GM21423 (cell line): ENCODE measurements at regions not wholly inside any gene's neighbourhood (a gene's known extent, or its start where the extent isn't known, plus 50 kb on each side); places are given as distances from the start of the nearest gene placed in this dataset.

Experiments used
- ATAC-seq: cut with Tn5 transposase; IDR thresholded peaks from one replicate; pipeline ENCODE4 v1.9.1; 2021; ENCODE audit warnings: mild to moderate bottlenecking, moderate library complexity; ENCODE audit not compliant: unreplicated experiment

DNA sequence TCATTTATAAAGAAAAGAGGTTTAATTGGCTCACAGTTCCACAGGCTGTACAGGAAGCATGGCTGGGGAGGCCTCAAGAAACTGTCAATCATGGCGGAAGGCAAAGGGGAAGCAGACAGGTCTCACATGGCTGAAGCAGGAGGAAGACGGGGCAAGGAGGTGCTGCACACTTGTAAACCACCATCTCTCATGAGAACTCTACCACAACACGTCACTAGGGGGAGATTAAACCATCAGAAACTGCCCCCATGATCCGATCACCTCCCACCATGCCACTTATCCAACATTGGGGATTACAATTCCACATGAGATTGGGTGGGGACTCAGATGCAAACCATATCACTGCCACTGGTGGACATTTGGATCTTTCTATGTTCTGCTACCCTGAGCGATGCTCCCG, 351.4 kb downstream of the NPHP4 start:
- ATAC-seq: no peak

DNA sequence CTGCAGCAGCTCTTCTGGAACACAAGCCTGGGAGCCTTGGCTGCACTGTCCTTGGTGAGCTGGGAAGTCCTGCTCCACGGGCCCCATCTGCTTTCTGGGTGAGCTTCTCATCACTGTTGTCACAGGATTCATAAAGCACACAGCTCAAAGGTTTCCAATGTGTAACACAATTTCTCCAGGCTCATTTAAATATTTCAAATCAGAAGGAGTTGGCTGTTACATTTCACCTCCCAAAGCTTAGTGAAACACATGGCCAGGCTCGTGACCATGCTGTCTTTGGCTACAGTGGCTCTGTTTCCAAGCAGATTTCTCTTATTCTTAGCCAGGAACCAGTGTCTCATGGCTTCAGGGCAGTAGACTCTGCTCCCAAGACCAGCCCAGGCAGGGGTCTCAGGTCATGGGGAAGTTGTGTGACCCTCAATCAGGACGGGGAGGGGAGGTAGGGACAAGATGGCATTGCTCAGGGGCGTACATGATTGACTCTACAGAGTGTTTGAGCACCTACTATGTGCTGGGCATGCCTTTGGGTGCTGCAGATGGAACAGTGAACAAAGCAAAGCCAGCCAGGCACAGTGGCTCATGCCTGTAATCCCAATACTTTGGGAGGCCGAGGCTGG, 353.0 kb downstream of the NPHP4 start:
- ATAC-seq: no peak

DNA sequence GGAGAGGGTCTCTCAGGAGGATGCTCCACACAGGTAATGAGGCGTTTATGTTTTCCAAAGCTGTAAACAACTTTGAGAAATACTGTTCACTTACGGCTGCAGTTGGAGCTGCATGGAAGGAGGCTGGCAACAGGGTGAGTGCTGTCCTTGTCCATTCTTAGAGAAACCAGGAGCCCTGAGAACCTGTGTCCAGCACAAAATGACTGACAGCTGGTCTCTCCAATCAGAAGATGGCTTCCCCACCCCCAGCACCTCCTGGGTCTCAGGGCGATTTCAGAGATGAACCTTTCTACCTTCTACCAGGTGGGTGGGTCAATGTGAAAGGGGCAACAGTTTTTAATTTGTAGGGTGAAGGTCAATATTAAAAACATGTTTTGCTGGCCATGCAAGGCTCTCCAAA, 353.6 kb downstream of the NPHP4 start:
- no peak for ATAC-seq

GRCh38 chr1:5637171-5637570, 355.1 kb downstream of the NPHP4 start:
- no peak for ATAC-seq

DNA sequence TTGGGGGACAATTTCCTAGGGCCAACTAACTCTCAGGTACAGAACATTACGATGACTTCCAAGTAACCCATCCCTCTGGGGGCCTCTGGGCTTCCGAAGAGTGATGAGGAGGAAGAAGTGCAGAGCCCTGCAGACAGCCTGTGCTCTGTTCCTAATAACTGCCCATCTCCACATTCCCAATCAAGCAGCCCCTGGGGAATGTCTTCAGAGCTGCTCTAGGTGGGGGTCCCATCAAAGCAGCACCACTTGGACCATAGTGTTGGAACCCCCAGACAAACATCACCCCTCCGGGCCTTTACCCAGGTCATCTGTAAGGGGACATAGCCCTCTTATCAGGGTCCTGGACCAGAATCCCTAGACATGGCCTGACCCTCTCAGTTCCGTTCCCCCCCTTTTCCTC, 357.3 kb downstream of the NPHP4 start:
- ATAC-seq: no peak

DNA sequence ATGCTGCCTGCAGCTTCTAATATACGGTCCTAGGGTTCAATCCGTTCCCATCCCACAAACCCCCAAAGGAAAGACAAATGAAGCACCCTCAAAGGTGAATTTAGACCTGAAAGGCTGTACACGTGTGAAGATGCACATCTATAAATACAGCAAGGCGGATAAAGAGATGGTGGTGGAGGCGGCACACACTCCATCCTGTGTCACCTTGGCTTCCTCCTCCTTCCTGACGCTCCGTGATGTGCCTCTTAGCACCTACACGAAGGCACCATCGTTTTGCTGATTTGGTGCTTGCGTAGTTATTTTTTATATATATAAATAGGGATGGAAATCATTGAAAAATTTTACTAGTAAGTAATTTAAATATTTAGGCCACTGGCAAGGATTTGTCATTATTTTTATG, 359.4 kb downstream of the NPHP4 start:
- ATAC-seq: no peak

GRCh38 chr1:5632224-5632623, 360.0 kb downstream of the NPHP4 start:
- no peak for ATAC-seq

GRCh38 chr1:5628416-5628815, 363.8 kb downstream of the NPHP4 start:
- ATAC-seq: no peak

DNA sequence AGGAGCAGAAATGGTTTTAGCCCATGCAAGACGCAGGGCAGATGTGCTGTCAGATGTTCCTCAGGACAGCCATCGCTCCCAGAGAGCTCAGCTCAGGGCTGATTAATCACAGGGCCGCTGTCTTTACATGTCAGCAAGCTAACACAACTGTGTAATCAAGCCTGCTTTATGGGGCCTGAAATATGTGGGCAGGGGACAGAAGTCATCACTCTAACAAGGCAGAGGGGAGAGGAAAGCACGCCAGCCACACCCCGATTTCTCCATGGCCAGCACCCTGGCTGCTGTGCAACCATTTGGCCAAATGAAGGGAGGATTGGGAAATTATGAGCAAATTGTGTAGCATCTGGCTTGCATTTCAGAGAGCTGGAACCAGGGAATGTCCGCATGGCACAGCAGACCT, 368.8 kb downstream of the NPHP4 start:
- ATAC-seq: no peak

DNA sequence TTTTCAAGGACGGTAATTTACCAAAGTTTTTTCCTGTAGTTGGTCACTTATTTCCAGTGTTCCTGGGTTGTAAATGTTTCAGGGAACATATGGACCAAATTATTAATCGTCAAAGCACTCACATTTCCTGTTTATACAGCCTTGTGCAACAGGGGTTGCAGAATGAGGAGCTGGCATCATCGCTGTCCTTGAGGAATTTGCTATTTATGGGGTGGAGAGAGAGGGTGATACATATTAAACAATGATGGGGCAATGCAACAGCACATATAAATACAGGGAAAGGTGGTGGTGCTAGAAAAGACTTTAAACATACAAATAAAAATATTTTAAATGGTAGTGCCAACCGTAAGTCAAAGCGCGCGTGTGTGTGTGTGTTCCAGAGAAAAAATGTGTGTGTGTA, 369.8 kb downstream of the NPHP4 start:
- no peak for ATAC-seq

- no peak for ATAC-seq
These were observed 370.5 kb downstream of the NPHP4 start for GRCh38 chr1:5621692-5622091.

DNA sequence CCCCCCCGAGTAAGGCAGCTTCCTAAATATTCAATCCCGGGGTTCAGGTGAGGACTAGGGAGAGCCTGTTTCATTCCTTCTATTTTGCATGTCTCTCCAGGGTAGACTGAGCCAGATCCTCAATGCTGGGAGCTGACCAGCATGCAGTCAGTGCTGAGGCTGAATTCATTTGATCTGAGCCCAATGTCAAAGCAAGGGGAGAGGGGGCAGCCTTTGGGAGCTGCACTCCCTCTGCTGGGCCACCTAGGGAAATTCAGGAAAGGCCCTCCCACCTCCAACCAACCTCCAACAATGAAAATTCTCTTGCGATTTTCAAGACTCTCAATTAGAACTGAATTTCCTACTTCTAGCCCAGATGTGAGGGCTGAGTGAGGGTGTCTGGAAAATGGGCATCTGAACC, 371.2 kb downstream of the NPHP4 start:
- ATAC-seq: no peak

DNA sequence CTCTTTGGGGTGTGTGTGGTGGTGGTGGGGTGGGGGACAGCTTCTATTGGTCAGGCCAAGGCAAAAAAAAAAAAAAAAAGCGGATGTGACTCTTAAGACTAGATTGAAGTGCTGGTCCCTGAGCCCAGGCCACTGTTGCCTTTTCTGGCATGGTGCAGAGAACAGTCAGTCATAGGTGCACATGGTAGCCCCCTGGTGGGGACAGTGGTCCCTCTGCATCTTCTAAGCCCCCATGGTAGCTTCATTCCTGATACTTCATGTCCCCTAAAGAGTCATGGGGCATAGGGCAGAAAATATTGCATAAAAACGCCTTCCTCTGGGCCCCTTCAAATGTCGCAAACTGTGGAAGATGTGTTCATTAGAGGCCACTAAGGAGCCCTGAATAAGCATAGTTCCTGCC, 371.8 kb downstream of the NPHP4 start:
- ATAC-seq: no peak

- ATAC-seq: no peak
These were observed 372.8 kb downstream of the NPHP4 start for GRCh38 chr1:5619469-5619868.

DNA sequence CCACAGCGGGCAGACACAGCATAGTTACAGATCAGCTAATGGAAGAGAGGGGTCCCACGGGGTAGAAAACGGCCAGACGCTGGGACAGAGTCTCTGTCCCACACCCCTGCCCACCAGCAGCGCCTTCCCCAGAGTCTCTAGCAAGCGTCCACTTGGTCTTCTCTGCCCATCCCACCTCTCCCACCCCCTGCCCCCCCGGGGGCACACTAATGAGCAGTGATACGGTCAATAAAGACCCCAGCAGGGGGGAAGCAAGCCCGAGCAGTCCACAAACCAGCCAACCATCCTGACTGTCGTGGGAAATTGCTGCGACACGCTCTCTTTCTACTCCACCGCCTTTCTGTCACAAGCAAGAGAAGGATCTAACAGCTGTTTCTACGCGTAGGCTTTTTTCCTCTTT, 374.7 kb downstream of the NPHP4 start:
- no peak for ATAC-seq

DNA sequence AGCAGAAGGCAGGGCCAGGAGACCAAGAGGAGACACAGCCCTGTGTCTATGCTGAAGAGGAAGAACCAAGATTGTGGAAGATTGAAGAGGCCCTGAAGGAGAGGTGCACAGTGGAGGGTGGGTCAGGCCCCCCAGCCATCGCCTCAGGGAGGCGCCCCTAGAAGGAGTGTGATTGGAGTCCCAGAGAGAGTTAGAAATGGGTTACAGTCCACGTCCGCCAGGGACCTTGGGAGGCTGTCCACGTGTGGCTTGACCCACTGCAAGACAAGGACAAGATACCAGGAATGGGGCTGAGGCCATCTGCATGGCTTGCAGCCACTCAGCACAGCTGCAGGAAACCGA, 375.1 kb downstream of the NPHP4 start:
- no peak for ATAC-seq

DNA sequence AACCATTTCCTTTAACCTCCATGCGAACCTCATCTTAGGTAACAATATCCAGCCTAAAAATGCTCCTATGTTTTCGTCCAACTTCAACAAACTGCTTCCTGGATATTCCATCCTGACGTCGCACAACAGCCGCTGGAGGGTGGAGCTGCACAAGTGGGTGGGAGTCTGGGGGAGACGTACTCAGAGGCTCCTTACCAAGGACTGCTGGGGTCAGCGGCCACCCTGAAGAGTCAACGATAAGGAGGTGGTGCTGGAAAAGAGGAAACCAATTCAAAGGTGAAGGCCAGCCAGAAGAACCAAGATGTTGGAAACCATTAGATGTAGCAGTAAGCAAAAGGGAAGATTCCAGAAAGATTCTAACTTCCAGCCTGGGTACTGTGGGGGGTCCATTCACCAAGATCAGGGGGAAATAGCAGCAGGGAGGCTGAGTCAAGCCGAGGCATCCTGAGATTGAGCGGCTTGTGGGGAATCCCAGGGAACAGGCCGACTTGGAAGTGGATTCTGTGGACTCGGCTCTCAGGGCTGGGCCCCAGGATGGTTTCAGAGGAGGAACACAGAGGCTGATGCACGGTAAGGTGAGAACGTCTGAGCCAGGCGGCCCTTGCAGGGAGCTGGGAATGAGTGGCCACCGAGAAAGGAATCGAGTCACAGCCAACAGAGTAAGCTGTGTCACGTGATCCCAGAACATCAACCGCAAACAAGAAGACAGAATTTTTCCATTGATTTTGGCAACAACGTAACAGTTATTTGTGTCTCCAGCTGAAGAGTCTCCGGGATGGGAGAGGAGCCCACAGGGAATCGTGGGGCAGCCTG, 375.7 kb downstream of the NPHP4 start:
- no peak for ATAC-seq

DNA sequence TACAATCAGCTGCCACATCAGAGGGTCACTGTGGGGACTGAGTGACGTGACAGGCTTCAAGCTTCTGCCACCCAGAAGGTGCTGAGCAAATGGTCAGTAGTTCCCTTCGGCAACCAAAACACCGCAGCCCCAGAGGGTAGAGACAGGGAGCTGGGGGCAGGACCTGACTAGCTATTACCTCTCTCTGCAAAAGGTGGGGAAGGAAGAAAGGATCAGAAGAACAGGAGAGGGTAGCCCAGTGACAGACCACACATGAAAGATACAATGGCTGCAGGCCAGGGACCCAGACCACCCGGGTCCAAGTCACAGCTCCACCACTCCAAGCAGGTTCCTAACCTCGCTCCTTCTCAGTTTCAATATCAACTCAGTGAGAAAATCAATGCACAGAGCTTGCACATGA, 377.1 kb downstream of the NPHP4 start:
- no peak for ATAC-seq

GRCh38 chr1:5613900-5614299, 378.3 kb downstream of the NPHP4 start:
- ATAC-seq: no peak

DNA sequence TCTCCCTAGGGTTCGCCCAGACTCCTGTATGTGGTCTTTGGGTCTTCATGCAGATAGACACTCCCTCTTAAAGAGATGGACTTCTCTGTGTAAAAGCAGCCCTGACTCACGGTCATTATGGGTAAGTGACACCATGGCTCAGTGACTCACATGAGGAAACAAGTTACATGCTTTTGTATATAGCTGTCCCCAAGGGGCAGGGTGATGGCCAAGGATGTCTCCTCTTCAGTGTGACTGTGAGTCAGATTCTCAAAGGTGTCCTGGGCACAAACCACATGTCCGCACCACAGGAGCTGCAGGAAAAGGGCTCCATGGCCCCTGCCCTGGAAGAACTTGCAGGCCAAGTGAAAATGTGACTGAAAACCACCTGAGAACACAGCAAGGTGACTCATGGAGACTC, 380.4 kb downstream of the NPHP4 start:
- no peak for ATAC-seq

DNA sequence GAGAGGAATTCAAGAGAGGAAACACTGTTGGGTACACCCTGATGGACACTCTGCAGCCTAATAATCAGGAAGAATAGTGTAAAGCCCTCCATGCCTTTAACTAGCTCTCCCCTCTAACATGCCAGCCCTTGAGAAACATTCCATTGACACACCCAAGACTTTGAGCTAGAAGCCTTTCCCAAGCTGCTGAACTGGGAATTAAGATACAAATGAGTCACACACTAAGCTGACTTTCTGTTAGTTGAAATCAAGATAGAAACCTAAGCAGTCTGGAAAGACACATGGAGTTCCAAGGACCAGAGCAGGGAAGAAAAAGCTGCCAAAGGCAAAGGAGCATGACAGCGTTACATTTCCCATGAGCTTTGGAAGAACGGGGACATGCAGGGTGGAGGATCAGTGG, 380.8 kb downstream of the NPHP4 start:
- no peak for ATAC-seq

GRCh38 chr1:5610432-5610831, 381.8 kb downstream of the NPHP4 start:
- no peak for ATAC-seq
